ENCODE measurements at regions not wholly inside any gene's neighbourhood (a gene's known extent, or its start where the extent isn't known, plus 50 kb on each side); places are given as distances from the start of the nearest gene placed in this dataset.

DNA sequence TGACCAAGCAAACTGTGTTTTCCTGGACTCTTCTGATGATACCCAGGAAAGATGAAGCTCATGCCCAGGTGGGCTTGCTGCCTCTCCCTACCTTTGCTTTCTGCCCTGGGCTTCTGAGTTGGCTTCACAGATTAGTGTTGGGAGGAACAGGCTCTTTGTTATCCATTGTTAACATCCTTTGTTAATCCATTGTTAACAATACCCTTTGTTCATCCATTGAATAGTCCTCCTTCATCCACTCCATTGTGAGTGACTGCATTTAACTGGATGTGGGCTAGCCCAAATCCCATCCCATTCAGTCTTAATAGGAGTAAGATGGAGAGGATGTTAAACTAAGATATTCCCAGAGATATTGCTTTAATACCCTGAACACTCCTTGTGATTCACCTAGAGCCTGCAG is 199.0 kb upstream of the LNX1 start (continued):
- TF ChIP-seq, protein P1, sequence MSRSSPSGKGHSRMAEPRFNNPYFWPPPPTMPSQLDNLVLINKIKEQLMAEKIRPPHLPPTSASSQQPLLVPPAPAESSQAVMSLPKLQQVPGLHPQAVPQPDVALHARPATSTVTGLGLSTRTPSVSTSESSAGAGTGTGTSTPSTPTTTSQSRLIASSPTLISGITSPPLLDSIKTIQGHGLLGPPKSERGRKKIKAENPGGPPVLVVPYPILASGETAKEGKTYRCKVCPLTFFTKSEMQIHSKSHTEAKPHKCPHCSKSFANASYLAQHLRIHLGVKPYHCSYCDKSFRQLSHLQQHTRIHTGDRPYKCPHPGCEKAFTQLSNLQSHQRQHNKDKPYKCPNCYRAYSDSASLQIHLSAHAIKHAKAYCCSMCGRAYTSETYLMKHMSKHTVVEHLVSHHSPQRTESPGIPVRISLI (tag by site-specific recombination; IDR thresholded peaks at IDR 0.05) = no peak
- TF ChIP-seq FEZF1 (tag by site-specific recombination; IDR thresholded peaks at IDR 0.05) (no peak), ZNF112 (tag by site-specific recombination; IDR thresholded peaks at IDR 0.05) (no peak)

DNA sequence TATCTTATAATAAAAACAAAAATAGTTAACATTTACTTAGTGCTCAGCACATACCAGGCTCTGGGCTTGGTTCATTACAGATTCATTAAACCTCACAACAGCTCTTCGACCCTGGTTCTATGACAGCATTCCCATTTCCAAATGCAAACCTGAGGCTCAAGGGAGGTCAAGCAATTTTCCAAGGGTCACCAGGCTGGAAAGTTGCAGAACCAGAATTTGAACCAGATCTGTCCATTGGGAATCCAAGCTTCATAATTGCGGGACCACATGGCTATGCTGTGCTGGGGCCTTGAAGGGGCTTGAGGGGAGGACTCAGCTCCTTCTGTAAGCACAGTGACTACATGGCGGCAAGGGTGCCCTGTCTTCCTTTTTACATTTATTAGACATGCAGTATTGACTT is 197.3 kb upstream of the LNX1 start:
- ChIA-PET CTCF (interaction anchor here (0.7 to 1.2 kb wide), 2 partner anchors 16 to 445 kb away, joined by 3 to 4 read pairs; no protein-coding TSS in a partner anchor), POLR2A (no interaction called here)

DNA sequence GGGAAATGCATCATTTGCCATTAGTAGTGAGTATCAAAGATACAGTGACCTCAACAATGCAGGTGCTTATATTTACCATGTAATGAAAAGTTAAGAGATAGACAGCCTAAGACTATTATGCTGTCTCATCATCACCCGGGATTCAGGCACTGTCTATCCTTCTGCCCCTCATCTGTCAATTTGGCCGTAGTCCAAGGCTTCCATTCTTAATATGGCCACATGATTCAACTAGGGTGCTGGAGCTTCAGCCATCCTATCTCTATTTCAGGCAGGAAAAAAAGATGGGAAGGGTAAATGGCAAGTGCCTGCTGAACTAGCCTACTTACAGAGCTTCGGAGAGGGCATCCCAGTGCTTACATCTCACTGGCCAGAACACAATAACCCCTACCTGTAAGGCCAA is 196.7 kb upstream of the LNX1 start:
- POLR2A ChIA-PET = no interaction called here

More for the DNA sequence above, 197.3 kb upstream of the LNX1 start:
- no peaks in the 10 kb centered on the region for H3K4me1 ChIP-seq (ENCODE audit: control insufficient read depth, insufficient read depth, low read length)
- no peak overlapping the region for H3K27ac ChIP-seq (ENCODE audit: extremely low read depth, low read depth, low read length)
- no peaks in the 10 kb centered on the region for H3K9me3 ChIP-seq (ENCODE audit: control insufficient read depth, insufficient read depth, low read depth, low read length)
- H3K36me3 ChIP-seq (ENCODE audit: control insufficient read depth in 2 of 2, insufficient read depth in 1 of 2, low read length in 2 of 2) = no peaks in the 10 kb centered on the region
- TF ChIP-seq RBAK (tag by site-specific recombination; IDR thresholded peaks at IDR 0.05) (no peak), KLF7 (tag by site-specific recombination; IDR thresholded peaks at IDR 0.05; ENCODE audit: borderline replicate concordance) (no peak), ZXDB (tag by site-specific recombination; IDR thresholded peaks at IDR 0.05) (no peak)
- TF ChIP-seq, protein P2, sequence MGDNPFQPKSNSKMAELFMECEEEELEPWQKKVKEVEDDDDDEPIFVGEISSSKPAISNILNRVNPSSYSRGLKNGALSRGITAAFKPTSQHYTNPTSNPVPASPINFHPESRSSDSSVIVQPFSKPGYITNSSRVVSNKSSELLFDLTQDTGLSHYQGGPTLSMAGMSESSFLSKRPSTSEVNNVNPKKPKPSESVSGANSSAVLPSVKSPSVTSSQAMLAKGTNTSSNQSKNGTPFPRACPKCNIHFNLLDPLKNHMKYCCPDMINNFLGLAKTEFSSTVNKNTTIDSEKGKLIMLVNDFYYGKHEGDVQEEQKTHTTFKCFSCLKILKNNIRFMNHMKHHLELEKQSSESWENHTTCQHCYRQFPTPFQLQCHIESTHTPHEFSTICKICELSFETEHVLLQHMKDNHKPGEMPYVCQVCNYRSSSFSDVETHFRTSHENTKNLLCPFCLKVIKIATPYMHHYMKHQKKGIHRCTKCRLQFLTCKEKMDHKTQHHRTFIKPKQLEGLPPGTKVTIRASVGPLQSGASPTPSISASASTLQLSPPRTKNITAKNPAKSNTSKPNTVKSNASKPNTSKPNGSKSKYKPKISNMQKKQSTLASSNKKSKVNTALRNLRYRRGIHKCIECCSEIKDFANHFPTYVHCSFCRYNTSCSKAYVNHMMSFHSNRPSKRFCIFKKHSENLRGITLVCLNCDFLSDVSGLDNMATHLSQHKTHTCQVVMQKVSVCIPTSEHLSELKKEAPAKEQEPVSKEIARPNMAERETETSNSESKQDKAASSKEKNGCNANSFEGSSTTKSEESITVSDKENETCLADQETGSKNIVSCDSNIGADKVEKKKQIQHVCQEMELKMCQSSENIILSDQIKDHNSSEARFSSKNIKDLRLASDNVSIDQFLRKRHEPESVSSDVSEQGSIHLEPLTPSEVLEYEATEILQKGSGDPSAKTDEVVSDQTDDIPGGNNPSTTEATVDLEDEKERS (tag by site-specific recombination; IDR thresholded peaks at IDR 0.05) = no peak
- H3K4me3 ChIP-seq (ENCODE audit: low read depth, low read length) = no peak overlapping the region

More for the DNA sequence above, 196.7 kb upstream of the LNX1 start:
- no peak overlapping the region for H3K27ac ChIP-seq (ENCODE audit: extremely low read depth, low read depth, low read length)
- TF ChIP-seq, protein P3, sequence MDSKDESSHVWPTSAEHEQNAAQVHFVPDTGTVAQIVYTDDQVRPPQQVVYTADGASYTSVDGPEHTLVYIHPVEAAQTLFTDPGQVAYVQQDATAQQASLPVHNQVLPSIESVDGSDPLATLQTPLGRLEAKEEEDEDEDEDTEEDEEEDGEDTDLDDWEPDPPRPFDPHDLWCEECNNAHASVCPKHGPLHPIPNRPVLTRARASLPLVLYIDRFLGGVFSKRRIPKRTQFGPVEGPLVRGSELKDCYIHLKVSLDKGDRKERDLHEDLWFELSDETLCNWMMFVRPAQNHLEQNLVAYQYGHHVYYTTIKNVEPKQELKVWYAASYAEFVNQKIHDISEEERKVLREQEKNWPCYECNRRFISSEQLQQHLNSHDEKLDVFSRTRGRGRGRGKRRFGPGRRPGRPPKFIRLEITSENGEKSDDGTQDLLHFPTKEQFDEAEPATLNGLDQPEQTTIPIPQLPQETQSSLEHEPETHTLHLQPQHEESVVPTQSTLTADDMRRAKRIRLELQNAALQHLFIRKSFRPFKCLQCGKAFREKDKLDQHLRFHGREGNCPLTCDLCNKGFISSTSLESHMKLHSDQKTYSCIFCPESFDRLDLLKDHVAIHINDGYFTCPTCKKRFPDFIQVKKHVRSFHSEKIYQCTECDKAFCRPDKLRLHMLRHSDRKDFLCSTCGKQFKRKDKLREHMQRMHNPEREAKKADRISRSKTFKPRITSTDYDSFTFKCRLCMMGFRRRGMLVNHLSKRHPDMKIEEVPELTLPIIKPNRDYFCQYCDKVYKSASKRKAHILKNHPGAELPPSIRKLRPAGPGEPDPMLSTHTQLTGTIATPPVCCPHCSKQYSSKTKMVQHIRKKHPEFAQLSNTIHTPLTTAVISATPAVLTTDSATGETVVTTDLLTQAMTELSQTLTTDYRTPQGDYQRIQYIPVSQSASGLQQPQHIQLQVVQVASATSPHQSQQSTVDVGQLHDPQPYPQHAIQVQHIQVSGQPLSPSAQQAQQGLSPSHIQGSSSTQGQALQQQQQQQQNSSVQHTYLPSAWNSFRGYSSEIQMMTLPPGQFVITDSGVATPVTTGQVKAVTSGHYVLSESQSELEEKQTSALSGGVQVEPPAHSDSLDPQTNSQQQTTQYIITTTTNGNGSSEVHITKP (tag by site-specific recombination; IDR thresholded peaks at IDR 0.05) = no peak
- TF ChIP-seq ZNF707 (tag by site-specific recombination; IDR thresholded peaks at IDR 0.05) (no peak), ZBTB8A (tag by site-specific recombination; IDR thresholded peaks at IDR 0.05) (no peak), GLI2 (tag by site-specific recombination; IDR thresholded peaks at IDR 0.05; ENCODE audit: borderline replicate concordance, low read depth) (no peak), ZNF19 (tag by site-specific recombination; IDR thresholded peaks at IDR 0.05; ENCODE audit: low read depth) (no peak), ZNF670 (tag by site-specific recombination; IDR thresholded peaks at IDR 0.05; ENCODE audit: low read depth) (no peak), ZNF266 (tag by site-specific recombination; IDR thresholded peaks at IDR 0.05; ENCODE audit: low read depth) (no peak), ZNF202 (tag by site-specific recombination; IDR thresholded peaks at IDR 0.05; ENCODE audit: borderline replicate concordance) (no peak), ZNF23 (tag by site-specific recombination; IDR thresholded peaks at IDR 0.05; ENCODE audit: borderline replicate concordance) (no peak), ZNF596 (tag by site-specific recombination; IDR thresholded peaks at IDR 0.05) (no peak)
- no peaks in the 10 kb centered on the region for H3K36me3 ChIP-seq (ENCODE audit: control insufficient read depth in 2 of 2, insufficient read depth in 1 of 2, low read length in 2 of 2)
- no peaks in the 10 kb centered on the region for H3K9me3 ChIP-seq (ENCODE audit: control insufficient read depth, insufficient read depth, low read depth, low read length)
- CTCF ChIA-PET = interaction anchor here (0.7 to 1.2 kb wide), 2 partner anchors 17 to 446 kb away, joined by 3 to 4 read pairs; no protein-coding TSS in a partner anchor
- H3K4me3 ChIP-seq (ENCODE audit: low read depth, low read length) = no peak overlapping the region
- no peaks in the 10 kb centered on the region for H3K4me1 ChIP-seq (ENCODE audit: control insufficient read depth, insufficient read depth, low read length)
